COLO668 (cell line): ENCODE measurements at regions not wholly inside any gene's neighbourhood (a gene's known extent, or its start where the extent isn't known, plus 50 kb on each side); places are given as distances from the start of the nearest gene placed in this dataset.
"Not testable (repeated sequence)": the region's sequence is repeated elsewhere in the genome, so short reads cannot be mapped to it uniquely, and the experiment has no call there.

Experiments
- DNase-seq: peaks from one replicate; lab custom pipeline; 2025; ENCODE audit not compliant: unreplicated experiment; lab: John Stamatoyannopoulos, UW

- not testable (repeated sequence) for DNase-seq
Observed at GRCh38 chr15:31647337-31647826, 320.7 kb downstream of the KLF13 start.

GRCh38 chr15:31649634-31650033 is 323.0 kb downstream of the KLF13 start:
- not testable (repeated sequence) for DNase-seq

- DNase-seq = not testable (repeated sequence)
Observed at GRCh38 chr15:31650055-31650701, 323.5 kb downstream of the KLF13 start.

GRCh38 chr15:31656915-31657314 is 330.3 kb downstream of the KLF13 start:
- DNase-seq = not testable (repeated sequence)

GRCh38 chr15:31660816-31661215 is 334.2 kb downstream of the KLF13 start:
- no peak for DNase-seq

- DNase-seq = not testable (repeated sequence)
Observed at GRCh38 chr15:31665732-31666131, 339.1 kb downstream of the KLF13 start.

GRCh38 chr15:31669158-31669908 is 342.7 kb downstream of the KLF13 start:
- DNase-seq = not testable (repeated sequence)

GRCh38 chr15:31673263-31673662 is 346.6 kb downstream of the KLF13 start:
- DNase-seq = not testable (repeated sequence)

- not testable (repeated sequence) for DNase-seq
Observed at GRCh38 chr15:31681529-31682259, 348.6 kb upstream of the CHRNA7 start.

- not testable (repeated sequence) for DNase-seq
Observed at GRCh38 chr15:31687088-31687487, 343.2 kb upstream of the CHRNA7 start.

- DNase-seq = not testable (repeated sequence)
Observed at GRCh38 chr15:31696509-31696908, 333.8 kb upstream of the CHRNA7 start.

GRCh38 chr15:31705076-31705678 is 325.1 kb upstream of the CHRNA7 start:
- not testable (repeated sequence) for DNase-seq

- DNase-seq = not testable (repeated sequence)
Observed at GRCh38 chr15:31707944-31708702, 322.2 kb upstream of the CHRNA7 start.

GRCh38 chr15:31708703-31709327 is 321.5 kb upstream of the CHRNA7 start:
- not testable (repeated sequence) for DNase-seq

- not testable (repeated sequence) for DNase-seq
Observed at GRCh38 chr15:31709479-31709878, 320.8 kb upstream of the CHRNA7 start.

- DNase-seq = not testable (repeated sequence)
Observed at GRCh38 chr15:31710806-31711205, 319.5 kb upstream of the CHRNA7 start.

GRCh38 chr15:31715208-31715607 is 315.1 kb upstream of the CHRNA7 start:
- not testable (repeated sequence) for DNase-seq

- not testable (repeated sequence) for DNase-seq
Observed at GRCh38 chr15:31718625-31719024, 311.7 kb upstream of the CHRNA7 start.

- not testable (repeated sequence) for DNase-seq
Observed at GRCh38 chr15:31719396-31720022, 310.8 kb upstream of the CHRNA7 start.
